ENCODE measurements at regions not wholly inside any gene's neighbourhood (a gene's known extent, or its start where the extent isn't known, plus 50 kb on each side); places are given as distances from the start of the nearest gene placed in this dataset.
"Not testable (repeated sequence)": the region's sequence is repeated elsewhere in the genome, so short reads cannot be mapped to it uniquely, and the experiment has no call there.

- DNase-seq (ENCODE audit: low spot score): no peak
Observed at GRCh38 chr13:18949489-18949761, 232.2 kb downstream of the TUBA3C start.

GRCh38 chr13:18948664-18949488 is 232.7 kb downstream of the TUBA3C start:
- no peak for DNase-seq (ENCODE audit: low spot score)

- no peak for DNase-seq (ENCODE audit: low spot score)
Observed at GRCh38 chr13:18948012-18948663, 233.5 kb downstream of the TUBA3C start.

DNA sequence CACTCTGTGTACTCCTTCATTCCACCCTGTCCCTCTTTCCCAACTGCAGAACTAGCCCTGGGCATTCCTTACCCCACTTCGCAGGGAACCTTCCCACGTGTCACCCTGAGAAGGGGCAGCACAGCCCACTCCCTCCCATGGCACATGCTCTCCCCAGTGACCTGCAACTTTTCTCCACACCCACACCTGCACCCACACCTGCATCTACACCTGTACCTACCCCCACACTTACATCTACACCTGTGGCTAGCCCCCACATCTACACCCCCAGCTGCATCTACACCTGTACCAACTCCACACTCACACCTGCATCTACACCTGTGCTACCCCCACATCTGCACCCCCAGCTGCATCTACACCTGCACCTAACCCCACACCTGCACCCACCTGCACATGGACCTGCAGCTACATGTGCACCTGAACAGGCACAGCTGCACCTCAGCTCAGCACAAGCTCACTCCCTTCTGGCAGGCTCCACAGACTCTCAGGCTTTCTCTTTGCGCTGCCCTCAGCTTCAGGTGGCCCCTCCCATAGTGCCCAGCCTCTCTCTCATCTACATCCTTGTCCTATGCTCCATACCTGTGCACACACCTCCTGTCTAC is 234.1 kb downstream of the TUBA3C start:
- DNase-seq (ENCODE audit: low spot score): no peak

- DNase-seq (ENCODE audit: low spot score): no peak
Observed at GRCh38 chr13:18946738-18947137, 234.9 kb downstream of the TUBA3C start.

DNA sequence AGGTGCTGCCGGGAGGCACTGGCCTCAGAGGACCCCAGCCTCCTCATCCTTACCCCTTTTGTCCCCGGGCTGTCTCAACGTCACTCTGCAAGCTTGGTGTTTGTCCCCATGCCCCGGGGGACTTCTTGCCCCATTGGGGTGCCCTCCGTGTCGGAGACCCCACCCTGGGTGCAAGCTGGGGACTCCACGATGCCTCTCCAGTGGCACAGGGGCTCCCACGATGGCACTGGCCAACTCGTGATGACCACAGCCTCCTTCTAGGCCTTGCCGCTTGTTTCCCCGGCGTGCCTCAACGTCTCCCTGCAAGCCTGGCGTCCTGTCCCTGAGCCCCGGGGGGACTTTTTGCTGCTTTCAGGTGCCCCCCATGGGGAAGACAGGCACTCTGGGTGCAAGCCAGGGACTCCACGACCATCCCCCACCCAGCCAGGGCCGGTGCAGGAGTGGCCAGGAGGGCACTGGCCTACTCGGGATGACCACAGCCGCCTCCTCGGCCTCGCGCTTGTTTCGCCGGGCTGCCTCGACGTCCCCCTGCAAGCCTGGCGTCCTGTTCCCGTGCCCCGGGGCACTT is 237.0 kb downstream of the TUBA3C start:
- no peak for DNase-seq (ENCODE audit: low spot score)

- no peak for DNase-seq (ENCODE audit: low spot score)
Observed at GRCh38 chr13:18943721-18944391, 237.8 kb downstream of the TUBA3C start.

- no peak for DNase-seq (ENCODE audit: low spot score)
Observed at GRCh38 chr13:18943273-18943672, 238.4 kb downstream of the TUBA3C start.

DNA sequence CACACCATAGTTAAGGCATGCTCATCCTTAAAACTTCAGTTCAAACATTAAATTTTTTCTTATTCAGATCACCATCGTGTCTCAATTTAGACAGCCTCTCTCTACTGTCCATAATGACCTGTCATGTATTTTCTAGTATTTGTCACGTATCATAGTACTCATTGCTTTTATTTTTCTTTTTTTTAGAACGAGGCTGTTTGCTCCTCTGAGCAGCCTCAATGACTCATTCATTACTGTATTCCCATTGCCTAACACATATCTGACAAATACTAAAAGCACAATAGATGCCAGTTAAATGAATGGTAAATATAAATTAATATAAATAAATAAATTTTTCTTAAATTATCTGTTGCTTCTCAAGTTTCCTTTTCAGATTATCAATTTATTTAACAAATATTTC is 245.5 kb downstream of the TUBA3C start:
- no peak for DNase-seq (ENCODE audit: low spot score)

DNA sequence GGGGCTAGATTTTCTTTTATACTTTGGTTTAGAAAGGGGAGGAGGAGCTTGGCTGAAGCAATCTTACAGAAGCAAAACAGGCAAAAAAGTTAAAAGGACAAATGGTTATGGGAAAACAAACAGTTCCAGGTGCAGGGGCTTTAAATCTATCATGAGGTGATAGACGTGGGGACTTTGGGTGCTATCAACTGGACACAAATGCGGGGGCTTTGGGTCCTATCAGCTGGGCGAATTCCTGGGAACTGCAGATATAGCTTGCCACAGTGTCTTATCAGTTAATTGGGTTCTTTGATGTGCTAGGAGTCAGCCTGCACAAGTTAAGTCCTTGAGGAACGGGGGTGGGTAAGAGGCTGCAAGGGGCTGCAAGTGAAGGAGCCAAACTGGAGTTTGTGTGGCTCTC is 260.6 kb downstream of the TUBA3C start:
- no peak for DNase-seq (ENCODE audit: low spot score)

GRCh38 chr13:18905096-18905495 is 276.5 kb downstream of the TUBA3C start:
- DNase-seq (ENCODE audit: low spot score): not testable (repeated sequence)

- DNase-seq (ENCODE audit: low spot score): not testable (repeated sequence)
Observed at GRCh38 chr13:18895411-18895810, 286.2 kb downstream of the TUBA3C start.

GRCh38 chr13:18891242-18891641 is 290.4 kb downstream of the TUBA3C start:
- not testable (repeated sequence) for DNase-seq (ENCODE audit: low spot score)

DNA sequence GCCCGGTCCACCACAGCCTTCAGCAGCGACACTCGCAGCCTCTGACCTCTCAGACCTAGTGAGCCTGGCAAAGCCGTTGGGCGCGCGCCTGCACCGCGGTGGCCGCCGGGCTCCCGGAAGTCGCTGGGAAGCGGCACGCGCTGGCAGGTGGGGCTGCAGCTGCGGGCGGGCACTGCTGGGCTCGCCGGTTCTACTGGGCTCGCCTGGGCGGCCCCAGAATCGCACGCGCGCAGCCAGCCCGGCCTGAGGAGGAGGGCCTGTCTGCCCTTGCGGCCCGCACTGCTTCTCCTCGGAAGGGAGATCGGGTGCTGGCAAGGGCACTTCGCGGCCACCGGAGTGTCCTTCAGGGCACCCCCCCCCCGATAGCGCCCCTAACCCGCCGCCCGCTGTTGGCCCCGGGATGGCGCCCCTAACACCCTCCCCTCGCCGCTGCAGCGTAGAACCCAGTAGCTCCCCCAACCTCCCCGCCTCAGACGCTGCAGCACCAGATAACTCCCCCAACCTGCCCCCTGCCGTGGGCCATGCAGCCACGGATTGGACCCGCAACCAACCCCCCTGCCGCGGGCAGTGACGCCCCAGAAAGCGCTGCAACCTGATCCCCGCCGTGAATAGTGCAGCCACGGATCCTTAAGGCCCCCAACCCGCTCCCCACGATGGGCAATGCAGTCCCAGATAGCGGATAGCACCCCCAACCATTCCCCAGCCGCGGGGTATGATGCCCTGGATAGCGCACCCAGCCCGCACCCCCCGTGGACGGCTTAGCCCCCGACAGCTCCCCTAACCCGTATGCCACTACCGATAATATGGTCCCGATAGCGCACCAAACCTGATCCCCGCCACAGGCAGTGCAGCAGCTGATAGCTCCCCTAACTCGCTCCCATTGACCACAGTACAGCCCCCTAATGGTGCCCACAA is 306.5 kb downstream of the TUBA3C start:
- DNase-seq (ENCODE audit: low spot score): not testable (repeated sequence)

- DNase-seq (ENCODE audit: low spot score): not testable (repeated sequence)
Observed at GRCh38 chr13:18870557-18870956, 311.1 kb downstream of the TUBA3C start.

DNA sequence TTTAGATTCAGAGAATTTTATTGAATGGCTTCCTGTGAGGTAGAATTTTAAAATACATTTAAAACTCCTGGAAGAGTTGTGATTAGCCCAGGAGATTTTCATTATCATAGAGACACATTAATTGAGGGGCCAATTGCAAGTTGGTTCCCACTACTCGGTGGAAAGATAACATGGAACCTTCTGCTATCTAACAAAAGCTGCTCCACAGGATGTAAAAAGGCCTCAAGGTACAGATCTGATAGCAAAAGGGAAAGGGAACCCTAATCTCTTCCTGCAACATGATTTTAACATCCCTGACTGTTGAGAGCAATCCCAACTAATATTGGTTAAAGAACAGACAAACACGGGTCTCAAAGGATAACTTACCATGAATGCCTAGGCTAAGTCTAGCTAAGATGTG is 312.3 kb downstream of the TUBA3C start:
- DNase-seq (ENCODE audit: low spot score): not testable (repeated sequence)

GRCh38 chr13:18837986-18838629 is 343.5 kb downstream of the TUBA3C start:
- not testable (repeated sequence) for DNase-seq (ENCODE audit: low spot score)

DNA sequence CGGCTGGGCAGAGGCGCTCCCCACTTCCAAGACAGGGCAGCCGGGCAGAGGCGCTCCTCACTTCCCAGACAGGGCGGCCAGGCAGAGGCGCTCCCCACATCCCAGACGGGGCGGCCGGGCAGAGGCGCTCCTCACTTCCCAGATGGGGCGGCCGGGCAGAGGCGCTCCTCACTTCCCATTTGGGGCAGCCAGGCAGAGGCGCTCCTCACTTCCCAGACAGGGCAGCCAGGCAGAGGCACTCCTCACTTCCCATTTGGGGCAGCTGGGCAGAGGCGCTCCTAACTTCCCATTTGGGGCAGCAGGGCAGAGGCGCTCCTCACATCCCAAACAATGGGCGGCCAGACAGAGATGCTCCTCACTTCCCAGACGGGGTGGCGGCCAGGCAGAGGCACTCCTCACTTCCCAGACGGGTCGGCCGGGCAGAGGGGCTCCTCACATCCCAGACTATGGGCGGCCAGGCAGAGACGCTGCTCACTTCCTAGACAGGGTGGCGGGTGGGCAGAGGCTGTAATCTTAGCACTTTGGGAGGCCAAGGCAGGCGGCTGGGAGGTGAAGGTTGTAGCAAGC is 344.4 kb downstream of the TUBA3C start:
- not testable (repeated sequence) for DNase-seq (ENCODE audit: low spot score)

GRCh38 chr13:18836371-18837178 is 345.0 kb downstream of the TUBA3C start:
- not testable (repeated sequence) for DNase-seq (ENCODE audit: low spot score)

DNA sequence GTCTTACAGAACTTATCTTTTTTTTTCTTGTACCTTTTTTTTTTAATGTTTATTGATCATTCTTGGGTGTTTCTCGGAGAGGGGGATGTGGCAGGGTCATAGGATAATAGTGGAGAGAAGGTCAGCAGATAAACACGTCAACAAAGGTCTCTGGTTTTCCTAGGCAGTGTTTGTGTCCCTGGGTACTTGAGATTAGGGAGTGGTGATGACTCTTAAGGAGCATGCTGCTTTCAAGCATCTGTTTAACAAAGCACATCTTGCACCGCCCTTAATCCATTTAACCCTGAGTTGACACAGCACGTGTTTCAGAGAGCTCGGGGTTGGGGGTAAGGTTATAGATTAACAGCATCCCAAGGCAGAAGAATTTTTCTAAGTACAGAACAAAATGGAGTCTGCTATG is 345.9 kb downstream of the TUBA3C start:
- DNase-seq (ENCODE audit: low spot score): not testable (repeated sequence)

Measured in CD4-positive, alpha-beta T cell treated with Interleukin-2 at 100 ng/mL for 4 hours (primary cell).